T-helper 9 cell (primary cell): ENCODE measurements at regions not wholly inside any gene's neighbourhood (a gene's known extent, or its start where the extent isn't known, plus 50 kb on each side); places are given as distances from the start of the nearest gene placed in this dataset.

Experiments used
- DNase-seq: peaks from one replicate; pipeline ENCODE4 v3.0.0-alpha.2; 2020

- no peak for DNase-seq
Observed at GRCh38 chr18:45169610-45170009, 445.7 kb upstream of the SLC14A2 start.

GRCh38 chr18:45171679-45172191 lies 443.5 kb upstream of the SLC14A2 start:
- no peak for DNase-seq

DNA sequence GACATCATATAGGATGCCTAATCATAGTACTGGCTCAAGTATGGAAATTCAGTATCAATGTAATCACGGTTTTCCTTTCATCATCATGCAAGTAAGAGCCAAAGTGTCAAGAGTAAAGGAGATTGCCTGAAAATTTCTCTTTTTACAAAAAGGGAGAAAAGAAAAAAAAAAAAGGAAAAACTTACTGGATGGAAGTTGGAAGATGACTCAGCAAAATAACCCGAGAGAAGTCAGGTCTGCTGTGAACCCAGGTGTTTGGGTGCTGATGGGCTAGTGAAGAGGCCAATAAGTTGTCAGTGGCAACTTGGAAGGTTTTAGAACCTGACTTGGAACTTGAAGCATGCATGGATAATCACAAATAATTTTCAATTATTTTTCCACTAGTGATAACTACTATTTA lies 441.9 kb upstream of the SLC14A2 start:
- DNase-seq = no peak

GRCh38 chr18:45173799-45174519 lies 441.3 kb upstream of the SLC14A2 start:
- DNase-seq = no peak

- DNase-seq = no peak
Observed at GRCh38 chr18:45174629-45175136, 440.6 kb upstream of the SLC14A2 start.

- no peak for DNase-seq
Observed at GRCh38 chr18:45175511-45175910, 439.8 kb upstream of the SLC14A2 start.

GRCh38 chr18:45186832-45187231 lies 428.4 kb upstream of the SLC14A2 start:
- DNase-seq = no peak

DNA sequence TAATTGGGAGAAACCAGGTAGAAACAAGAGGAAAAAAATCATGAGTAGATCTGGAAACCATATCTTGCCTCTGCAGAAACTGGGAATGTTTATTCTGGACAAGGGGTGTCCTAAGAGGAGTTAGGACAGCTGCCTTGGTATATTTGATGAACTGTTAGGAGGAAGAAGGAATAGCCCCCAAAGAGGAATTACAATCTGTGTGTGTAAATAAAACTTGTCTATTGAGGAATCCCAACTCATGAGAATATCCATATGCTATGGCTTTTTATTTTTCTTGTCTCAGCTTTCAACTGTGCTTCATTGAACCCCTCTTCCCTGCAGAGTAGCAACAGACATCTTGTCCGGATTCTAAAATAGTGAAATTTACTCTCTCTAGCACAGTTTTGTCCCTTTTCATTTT lies 423.5 kb upstream of the SLC14A2 start:
- no peak for DNase-seq

DNA sequence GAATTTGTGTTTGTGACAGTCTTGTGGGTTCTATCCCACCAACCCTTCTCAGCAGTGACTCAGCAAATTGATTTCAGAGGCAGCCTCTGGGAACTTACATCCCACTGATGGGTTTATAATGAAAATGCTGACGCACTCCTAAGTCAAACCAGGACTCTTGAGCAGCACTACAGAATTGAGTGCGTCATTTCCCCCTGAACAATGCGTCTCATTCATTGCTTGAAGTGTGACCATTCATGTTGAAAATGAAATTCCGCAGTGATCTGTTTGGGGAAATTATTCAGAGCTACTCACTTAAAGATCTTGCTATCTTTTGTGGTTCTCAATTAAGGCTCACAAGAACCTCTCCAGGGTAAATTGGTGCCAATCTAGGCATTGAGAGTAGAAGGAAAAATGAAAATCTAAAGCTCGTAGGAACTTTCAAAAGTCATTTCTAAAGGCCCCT lies 417.7 kb upstream of the SLC14A2 start:
- DNase-seq = no peak

GRCh38 chr18:45198526-45198925 lies 416.8 kb upstream of the SLC14A2 start:
- no peak for DNase-seq

GRCh38 chr18:45201029-45201428 lies 414.2 kb upstream of the SLC14A2 start:
- DNase-seq = no peak

- no peak for DNase-seq
Observed at GRCh38 chr18:45201489-45201888, 413.8 kb upstream of the SLC14A2 start.

- no peak for DNase-seq
Observed at GRCh38 chr18:45202061-45202460, 413.2 kb upstream of the SLC14A2 start.

DNA sequence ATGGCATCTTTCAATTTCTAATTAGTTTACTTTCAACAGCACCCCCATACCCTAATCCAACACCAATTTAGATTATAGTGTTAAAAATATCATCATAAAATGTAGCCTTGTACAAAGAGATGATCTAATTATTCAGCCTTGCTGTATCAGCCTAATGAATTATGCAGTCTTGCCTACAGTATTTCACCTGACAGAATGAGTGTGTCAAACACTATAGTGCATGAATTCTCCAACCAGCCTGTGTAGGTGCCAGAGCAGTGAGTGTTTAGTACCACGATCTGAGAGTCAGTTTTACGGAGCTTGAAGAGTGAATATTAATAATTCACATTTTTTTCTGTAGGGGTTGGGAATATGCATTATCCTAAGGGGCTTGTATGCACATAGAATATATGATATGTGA lies 411.6 kb upstream of the SLC14A2 start:
- DNase-seq = no peak

GRCh38 chr18:45207328-45207727 lies 407.9 kb upstream of the SLC14A2 start:
- no peak for DNase-seq

DNA sequence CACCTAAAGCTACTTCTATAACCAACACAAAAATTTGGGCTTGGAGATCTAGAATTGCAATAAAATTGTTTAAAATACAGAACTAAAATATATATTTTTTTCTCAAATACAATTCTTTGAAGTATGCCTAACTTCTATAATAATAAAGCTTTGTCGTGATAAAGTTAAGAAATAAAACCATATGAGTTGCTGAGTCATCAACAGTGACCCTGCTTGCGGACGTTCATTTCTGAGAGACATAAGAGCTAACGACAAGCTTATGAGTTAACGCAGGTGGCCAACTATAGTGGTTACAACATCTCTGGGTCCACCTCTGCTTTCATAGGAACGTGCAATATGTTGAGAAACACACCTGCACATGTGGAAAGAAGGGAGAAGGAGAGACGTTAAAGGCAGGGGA lies 407.1 kb upstream of the SLC14A2 start:
- DNase-seq = no peak

DNA sequence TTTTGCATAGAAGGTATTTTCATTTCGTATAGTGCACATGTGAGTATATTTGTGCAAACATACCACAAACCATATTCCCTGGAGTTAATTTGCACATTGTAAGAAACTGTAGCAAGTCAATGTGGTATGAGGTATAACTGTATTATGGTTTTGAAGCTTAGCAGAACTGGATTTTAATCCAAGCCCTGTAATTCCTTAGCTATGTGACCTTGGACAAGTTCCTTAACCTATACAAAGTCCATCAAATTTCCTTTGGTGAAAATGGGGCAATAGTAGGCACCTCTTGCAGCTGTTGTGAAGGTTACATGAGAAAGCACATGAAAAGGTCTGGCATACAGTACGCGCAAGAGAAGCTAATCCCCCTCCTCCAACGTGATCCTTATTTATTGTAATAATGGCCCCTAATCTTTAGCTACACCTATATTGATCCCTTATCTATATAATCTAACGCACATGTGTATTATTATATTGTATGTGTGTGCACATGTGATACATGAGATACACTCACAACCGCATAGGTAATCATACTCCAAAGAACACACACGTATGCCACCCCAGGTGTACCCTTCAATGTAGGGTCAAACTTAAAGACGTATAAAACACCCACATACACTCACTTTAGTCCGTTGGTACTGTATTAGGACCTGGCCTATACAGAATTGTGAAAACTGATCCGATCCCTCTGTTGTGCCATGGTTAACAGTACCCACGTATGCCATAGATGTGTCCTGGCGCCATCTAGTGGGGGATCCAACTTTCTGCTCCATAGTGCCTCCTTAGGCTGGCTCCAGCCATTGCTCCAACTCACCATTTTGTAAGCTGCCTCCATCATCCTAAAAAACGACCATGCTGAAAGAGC lies 402.9 kb upstream of the SLC14A2 start:
- peak; percentile 58 for DNase-seq

GRCh38 chr18:45213040-45213333 lies 402.3 kb upstream of the SLC14A2 start:
- no peak for DNase-seq

DNA sequence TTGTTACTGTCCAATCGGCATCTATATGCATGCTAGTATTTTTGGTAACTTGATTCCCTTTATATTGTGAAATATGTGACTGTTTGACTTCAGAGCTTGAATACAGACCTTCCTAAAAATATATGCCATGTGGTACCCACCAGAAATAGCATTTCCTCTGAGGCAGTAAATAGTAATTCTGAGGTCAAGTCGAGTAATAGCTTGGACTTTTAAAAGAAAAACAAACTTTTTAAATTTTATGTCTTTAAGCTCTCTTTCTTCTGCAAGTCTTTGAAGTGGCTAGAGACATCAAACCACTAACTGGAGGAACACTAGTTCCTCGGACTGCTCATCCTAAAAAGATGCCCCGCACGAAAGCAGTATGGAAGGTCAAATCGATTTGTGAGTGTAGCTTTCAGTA lies 396.8 kb upstream of the SLC14A2 start:
- no peak for DNase-seq

- DNase-seq = no peak
Observed at GRCh38 chr18:45221363-45221762, 393.9 kb upstream of the SLC14A2 start.

GRCh38 chr18:45222180-45222579 lies 393.1 kb upstream of the SLC14A2 start:
- DNase-seq = no peak

DNA sequence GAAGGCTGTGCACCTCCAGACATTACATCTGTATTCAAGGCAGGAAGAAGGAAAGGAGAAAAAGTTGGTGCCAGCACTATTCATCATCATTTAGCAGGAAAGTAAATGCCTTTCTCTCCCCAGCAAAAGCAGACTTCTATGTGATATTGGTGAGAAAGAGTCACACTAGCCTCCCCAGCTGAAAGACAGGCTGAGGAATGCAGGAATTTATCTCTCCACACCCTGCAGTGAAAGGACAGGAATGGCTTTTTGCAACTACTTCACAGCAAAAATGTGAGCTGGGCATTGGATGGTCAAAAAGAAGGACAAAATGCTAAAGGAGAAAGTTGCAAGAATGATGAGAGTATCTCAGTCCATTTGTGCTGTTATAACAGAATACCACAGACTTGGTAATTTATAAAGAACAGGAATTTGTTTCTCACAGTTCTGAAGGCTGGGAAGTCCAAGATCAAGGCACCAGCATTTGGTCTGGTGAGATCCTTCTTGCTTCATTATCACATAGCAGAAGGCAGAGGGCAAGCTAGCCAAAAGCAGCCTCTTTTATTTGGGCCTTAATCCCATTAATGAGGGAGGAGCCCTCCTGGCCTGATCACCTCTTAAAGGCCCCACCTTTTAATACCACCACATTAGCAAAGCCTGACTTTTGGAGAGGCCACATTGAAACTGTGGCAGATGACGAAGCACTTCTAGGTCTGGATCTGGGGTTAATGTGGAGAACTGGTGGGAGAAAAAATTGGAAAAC lies 388.1 kb upstream of the SLC14A2 start:
- no peak for DNase-seq

GRCh38 chr18:45228796-45229388 lies 386.4 kb upstream of the SLC14A2 start:
- DNase-seq = no peak
